NB4 (cell line): ENCODE measurements at regions not wholly inside any gene's neighbourhood (a gene's known extent, or its start where the extent isn't known, plus 50 kb on each side); places are given as distances from the start of the nearest gene placed in this dataset.

Experiments
- POLR2A ChIP-seq: IDR thresholded peaks from 2 replicates; pipeline ENCODE4 v1.6.1; 2011; ENCODE audit warnings: mild to moderate bottlenecking; ENCODE audit not compliant: insufficient read length; ENCODE audit errors: extremely low read depth
- TF ChIP-seq, protein P1 (sequence below): IDR thresholded peaks from one replicate; pipeline ENCODE4 v1.5.1; 2012; ENCODE audit warnings: low read depth, low read length

DNA sequence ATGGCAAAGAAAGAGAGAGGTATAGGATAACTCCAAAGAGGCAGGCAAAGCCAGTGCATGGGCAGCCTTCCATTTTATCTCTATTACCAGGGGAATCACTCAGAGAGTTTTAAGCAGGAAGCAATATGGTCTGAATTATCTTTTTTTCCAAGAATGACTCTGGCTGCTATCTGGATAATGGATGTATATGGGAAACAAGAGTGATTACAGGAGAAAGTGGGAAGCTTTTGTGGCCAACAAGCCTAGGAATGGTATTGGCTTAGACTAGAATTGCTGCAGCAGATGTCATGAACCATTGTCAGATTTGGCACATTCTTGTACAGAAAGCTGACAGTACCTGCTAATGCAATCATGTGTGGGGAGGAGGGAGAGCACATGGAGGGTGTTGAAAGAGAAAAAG, 73.0 kb upstream of the BTBD3 start:
- TF ChIP-seq, protein P1, sequence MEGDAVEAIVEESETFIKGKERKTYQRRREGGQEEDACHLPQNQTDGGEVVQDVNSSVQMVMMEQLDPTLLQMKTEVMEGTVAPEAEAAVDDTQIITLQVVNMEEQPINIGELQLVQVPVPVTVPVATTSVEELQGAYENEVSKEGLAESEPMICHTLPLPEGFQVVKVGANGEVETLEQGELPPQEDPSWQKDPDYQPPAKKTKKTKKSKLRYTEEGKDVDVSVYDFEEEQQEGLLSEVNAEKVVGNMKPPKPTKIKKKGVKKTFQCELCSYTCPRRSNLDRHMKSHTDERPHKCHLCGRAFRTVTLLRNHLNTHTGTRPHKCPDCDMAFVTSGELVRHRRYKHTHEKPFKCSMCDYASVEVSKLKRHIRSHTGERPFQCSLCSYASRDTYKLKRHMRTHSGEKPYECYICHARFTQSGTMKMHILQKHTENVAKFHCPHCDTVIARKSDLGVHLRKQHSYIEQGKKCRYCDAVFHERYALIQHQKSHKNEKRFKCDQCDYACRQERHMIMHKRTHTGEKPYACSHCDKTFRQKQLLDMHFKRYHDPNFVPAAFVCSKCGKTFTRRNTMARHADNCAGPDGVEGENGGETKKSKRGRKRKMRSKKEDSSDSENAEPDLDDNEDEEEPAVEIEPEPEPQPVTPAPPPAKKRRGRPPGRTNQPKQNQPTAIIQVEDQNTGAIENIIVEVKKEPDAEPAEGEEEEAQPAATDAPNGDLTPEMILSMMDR: no peak
- TF ChIP-seq POLR2A: no peak
